Neuron (in vitro differentiated cells): ENCODE measurements at regions not wholly inside any gene's neighbourhood (a gene's known extent, or its start where the extent isn't known, plus 50 kb on each side); places are given as distances from the start of the nearest gene placed in this dataset.

Source experiments
- H2AFZ ChIP-seq: one replicate; pipeline ENCODE4 v1.6.1; 2013; ENCODE audit warnings: low read depth, mild to moderate bottlenecking, inconsistent platforms, low read length, moderate library complexity
- H3K27me3 ChIP-seq: one replicate; pipeline ENCODE4 v1.6.1; 2013; ENCODE audit warnings: low read length; ENCODE audit not compliant: insufficient read depth
- H3K36me3 ChIP-seq: one replicate; pipeline ENCODE4 v1.6.1; 2013; ENCODE audit warnings: low read length; ENCODE audit not compliant: insufficient read depth
- H3K4me1 ChIP-seq: one replicate; pipeline ENCODE4 v1.6.1; 2013; ENCODE audit warnings: low read length; ENCODE audit not compliant: insufficient read depth
- H3K4me3 ChIP-seq: 2 replicates; pipeline ENCODE4 v1.5.1; 2013; ENCODE audit warnings: mild to moderate bottlenecking, low read length, moderate library complexity
- H3K9me3 ChIP-seq: one replicate; pipeline ENCODE4 v1.6.1; 2013; ENCODE audit warnings: low read length

- no peak overlapping the region for H3K4me3 ChIP-seq
- H3K36me3 ChIP-seq = no peaks in the 10 kb centered on the region
- H2AFZ ChIP-seq = no peak overlapping the region
- H3K9me3 ChIP-seq = no peaks in the 10 kb centered on the region
- no peaks in the 10 kb centered on the region for H3K27me3 ChIP-seq
- H3K4me1 ChIP-seq = peaks cover 11% of the 10 kb centered on the region
Measured at GRCh38 chr12:92021666-92022035, 124.0 kb downstream of the BTG1 start.

- no peaks in the 10 kb centered on the region for H3K27me3 ChIP-seq
- H3K4me1 ChIP-seq = peaks cover 11% of the 10 kb centered on the region
Measured at GRCh38 chr12:92020983-92021665, 124.5 kb downstream of the BTG1 start.

GRCh38 chr12:92019491-92020277 lies 126.0 kb downstream of the BTG1 start:
- no peaks in the 10 kb centered on the region for H3K9me3 ChIP-seq
- H3K4me1 ChIP-seq = peaks cover 11% of the 10 kb centered on the region
- H2AFZ ChIP-seq = no peak overlapping the region
- no peaks in the 10 kb centered on the region for H3K36me3 ChIP-seq
- H3K4me3 ChIP-seq = no peak overlapping the region
- no peaks in the 10 kb centered on the region for H3K27me3 ChIP-seq

More at GRCh38 chr12:92020983-92021665, 124.5 kb downstream of the BTG1 start:
- Histone ChIP-seq H3K4me3 (no peak overlapping the region), H3K9me3 (no peaks in the 10 kb centered on the region), H2AFZ (no peak overlapping the region), H3K36me3 (no peaks in the 10 kb centered on the region)

GRCh38 chr12:92012691-92013090 lies 133.0 kb downstream of the BTG1 start:
- no peak overlapping the region for H3K4me3 ChIP-seq
- H3K9me3 ChIP-seq = no peaks in the 10 kb centered on the region
- H3K27me3 ChIP-seq = no peaks in the 10 kb centered on the region
- H2AFZ ChIP-seq = no peak overlapping the region
- no peaks in the 10 kb centered on the region for H3K4me1 ChIP-seq
- no peaks in the 10 kb centered on the region for H3K36me3 ChIP-seq

GRCh38 chr12:92010853-92011701 lies 134.6 kb downstream of the BTG1 start:
- no peaks in the 10 kb centered on the region for H3K9me3 ChIP-seq
- no peaks in the 10 kb centered on the region for H3K36me3 ChIP-seq
- H3K4me1 ChIP-seq = no peaks in the 10 kb centered on the region
- no peak overlapping the region for H3K4me3 ChIP-seq
- no peak overlapping the region for H2AFZ ChIP-seq
- H3K27me3 ChIP-seq = no peaks in the 10 kb centered on the region

- Histone ChIP-seq H3K4me3 (no peak overlapping the region), H3K9me3 (no peaks in the 10 kb centered on the region), H3K4me1 (no peaks in the 10 kb centered on the region), H3K36me3 (no peaks in the 10 kb centered on the region), H2AFZ (no peak overlapping the region), H3K27me3 (no peaks in the 10 kb centered on the region)
Measured at GRCh38 chr12:92010368-92010767, 135.3 kb downstream of the BTG1 start.

- Histone ChIP-seq H3K4me1 (no peaks in the 10 kb centered on the region), H3K36me3 (no peaks in the 10 kb centered on the region), H3K4me3 (no peak overlapping the region)
Measured at GRCh38 chr12:92008345-92008744, 137.3 kb downstream of the BTG1 start.

GRCh38 chr12:92007787-92008186 lies 137.9 kb downstream of the BTG1 start:
- no peak overlapping the region for H2AFZ ChIP-seq
- no peaks in the 10 kb centered on the region for H3K4me1 ChIP-seq
- no peaks in the 10 kb centered on the region for H3K9me3 ChIP-seq
- no peaks in the 10 kb centered on the region for H3K36me3 ChIP-seq
- no peak overlapping the region for H3K4me3 ChIP-seq
- H3K27me3 ChIP-seq = no peaks in the 10 kb centered on the region

More at GRCh38 chr12:92008345-92008744, 137.3 kb downstream of the BTG1 start:
- no peaks in the 10 kb centered on the region for H3K9me3 ChIP-seq
- H3K27me3 ChIP-seq = no peaks in the 10 kb centered on the region
- no peak overlapping the region for H2AFZ ChIP-seq

GRCh38 chr12:92003701-92004100 lies 141.9 kb downstream of the BTG1 start:
- H3K36me3 ChIP-seq = no peaks in the 10 kb centered on the region
- H3K9me3 ChIP-seq = no peaks in the 10 kb centered on the region
- no peak overlapping the region for H2AFZ ChIP-seq
- no peaks in the 10 kb centered on the region for H3K4me1 ChIP-seq
- no peaks in the 10 kb centered on the region for H3K27me3 ChIP-seq
- H3K4me3 ChIP-seq = no peak overlapping the region

GRCh38 chr12:92002673-92003382 lies 142.8 kb downstream of the BTG1 start:
- H3K27me3 ChIP-seq = no peaks in the 10 kb centered on the region
- H3K4me3 ChIP-seq = no peak overlapping the region
- H3K36me3 ChIP-seq = no peaks in the 10 kb centered on the region
- H3K4me1 ChIP-seq = no peaks in the 10 kb centered on the region
- H2AFZ ChIP-seq = no peak overlapping the region
- no peaks in the 10 kb centered on the region for H3K9me3 ChIP-seq

- Histone ChIP-seq H3K9me3 (no peaks in the 10 kb centered on the region), H3K4me3 (no peak overlapping the region), H2AFZ (no peak overlapping the region), H3K27me3 (no peaks in the 10 kb centered on the region), H3K4me1 (no peaks in the 10 kb centered on the region), H3K36me3 (no peaks in the 10 kb centered on the region)
Measured at GRCh38 chr12:92002195-92002649, 143.4 kb downstream of the BTG1 start.

GRCh38 chr12:92000597-92000996 lies 145.0 kb downstream of the BTG1 start:
- Histone ChIP-seq H3K4me3 (no peak overlapping the region), H3K4me1 (no peaks in the 10 kb centered on the region), H3K9me3 (no peaks in the 10 kb centered on the region), H3K36me3 (no peaks in the 10 kb centered on the region), H3K27me3 (no peaks in the 10 kb centered on the region), H2AFZ (no peak overlapping the region)
